ENCODE measurements at regions not wholly inside any gene's neighbourhood (a gene's known extent, or its start where the extent isn't known, plus 50 kb on each side); places are given as distances from the start of the nearest gene placed in this dataset.

DNA sequence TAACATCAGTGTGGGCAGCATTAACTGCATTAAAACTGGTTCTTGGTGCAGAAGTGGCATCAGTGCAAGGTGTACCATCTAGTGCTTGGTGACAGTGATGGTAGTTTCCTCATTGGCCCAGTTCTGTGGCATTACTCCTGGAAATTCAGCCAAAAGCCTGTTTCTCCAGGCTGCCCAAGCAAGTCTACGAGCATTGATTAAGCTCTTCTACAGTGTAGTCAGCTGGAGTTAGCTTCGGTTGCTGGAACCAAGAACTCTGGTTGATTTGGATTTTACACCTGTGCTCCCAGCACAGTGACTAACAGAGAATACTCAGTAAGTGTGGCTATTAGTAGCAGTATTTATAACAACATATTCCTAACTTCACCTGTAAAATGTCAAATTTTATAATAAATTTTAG is 84.9 kb upstream of the ZDHHC17 start:
- Mint-ChIP-seq H3K9me3 (peaks cover 6% of the 10 kb centered on the region), H3K27ac (no peak overlapping the region), H3K27me3 (ENCODE audit: low read depth) (no peaks in the 10 kb centered on the region), H3K4me3 (no peak overlapping the region), H3K36me3 (ENCODE audit: low read depth) (no peaks in the 10 kb centered on the region), H3K4me1 (peaks cover 6% of the 10 kb centered on the region)
- TF ChIP-seq, protein P1, sequence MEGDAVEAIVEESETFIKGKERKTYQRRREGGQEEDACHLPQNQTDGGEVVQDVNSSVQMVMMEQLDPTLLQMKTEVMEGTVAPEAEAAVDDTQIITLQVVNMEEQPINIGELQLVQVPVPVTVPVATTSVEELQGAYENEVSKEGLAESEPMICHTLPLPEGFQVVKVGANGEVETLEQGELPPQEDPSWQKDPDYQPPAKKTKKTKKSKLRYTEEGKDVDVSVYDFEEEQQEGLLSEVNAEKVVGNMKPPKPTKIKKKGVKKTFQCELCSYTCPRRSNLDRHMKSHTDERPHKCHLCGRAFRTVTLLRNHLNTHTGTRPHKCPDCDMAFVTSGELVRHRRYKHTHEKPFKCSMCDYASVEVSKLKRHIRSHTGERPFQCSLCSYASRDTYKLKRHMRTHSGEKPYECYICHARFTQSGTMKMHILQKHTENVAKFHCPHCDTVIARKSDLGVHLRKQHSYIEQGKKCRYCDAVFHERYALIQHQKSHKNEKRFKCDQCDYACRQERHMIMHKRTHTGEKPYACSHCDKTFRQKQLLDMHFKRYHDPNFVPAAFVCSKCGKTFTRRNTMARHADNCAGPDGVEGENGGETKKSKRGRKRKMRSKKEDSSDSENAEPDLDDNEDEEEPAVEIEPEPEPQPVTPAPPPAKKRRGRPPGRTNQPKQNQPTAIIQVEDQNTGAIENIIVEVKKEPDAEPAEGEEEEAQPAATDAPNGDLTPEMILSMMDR (IDR thresholded peaks at IDR 0.05; ENCODE audit: unreplicated experiment in 3 of 3): no peak

DNA sequence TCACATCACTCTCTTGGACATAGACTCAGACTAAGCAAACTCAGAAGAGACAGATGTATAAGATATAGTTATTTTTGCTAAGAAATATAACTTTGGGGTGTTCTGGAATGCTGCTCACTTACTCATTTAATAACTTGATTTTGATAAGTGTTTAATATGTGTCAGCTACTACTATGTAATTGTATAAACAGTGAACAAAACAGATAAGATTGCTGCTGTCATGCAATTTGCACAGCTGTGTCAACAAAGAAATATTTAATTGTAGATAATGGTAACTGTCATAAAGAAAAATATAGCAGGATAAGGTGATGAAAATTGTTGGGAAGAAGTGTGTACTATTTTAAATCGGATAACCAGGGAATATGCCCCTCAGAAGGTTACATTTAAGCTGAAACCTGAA is 84.1 kb upstream of the ZDHHC17 start:
- Mint-ChIP-seq H3K4me3 (no peak overlapping the region), H3K4me1 (peaks cover 6% of the 10 kb centered on the region), H3K27ac (no peak overlapping the region), H3K9me3 (peaks cover 5% of the 10 kb centered on the region), H3K36me3 (ENCODE audit: low read depth) (no peaks in the 10 kb centered on the region), H3K27me3 (ENCODE audit: low read depth) (no peaks in the 10 kb centered on the region)
- TF ChIP-seq, protein P1 (IDR thresholded peaks at IDR 0.05; ENCODE audit: unreplicated experiment in 3 of 3): no peak

DNA sequence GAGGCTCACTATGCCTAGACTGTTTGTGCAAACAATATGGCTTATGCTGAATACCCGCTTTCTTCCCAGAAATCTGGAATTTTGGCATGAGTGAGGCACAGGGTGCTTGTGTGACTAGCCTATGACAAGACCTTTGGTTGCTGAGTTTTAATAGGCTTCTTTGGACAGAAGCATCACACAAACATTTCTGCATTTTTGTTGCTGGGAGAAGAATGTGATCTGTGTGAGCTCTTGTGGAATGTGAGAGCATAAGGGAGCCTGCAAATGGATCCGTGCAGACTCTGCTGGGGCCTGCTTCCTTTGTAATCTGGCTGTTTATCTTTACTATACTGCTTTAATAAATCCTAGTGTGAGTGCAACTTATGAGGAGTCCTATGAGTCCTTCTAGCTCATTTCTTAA is 83.0 kb upstream of the ZDHHC17 start:
- H3K4me1 Mint-ChIP-seq: peaks cover 17% of the 10 kb centered on the region
- H3K9me3 Mint-ChIP-seq: peaks cover 2% of the 10 kb centered on the region
- no peaks in the 10 kb centered on the region for H3K36me3 Mint-ChIP-seq (ENCODE audit: low read depth)
- TF ChIP-seq, protein P1 (IDR thresholded peaks at IDR 0.05; ENCODE audit: unreplicated experiment in 3 of 3): no peak
- H3K4me3 Mint-ChIP-seq: no peak overlapping the region
- H3K27ac Mint-ChIP-seq: peak overlapping the region; percentile 43 to 61 (median 60)
- H3K27me3 Mint-ChIP-seq (ENCODE audit: low read depth): no peaks in the 10 kb centered on the region

DNA sequence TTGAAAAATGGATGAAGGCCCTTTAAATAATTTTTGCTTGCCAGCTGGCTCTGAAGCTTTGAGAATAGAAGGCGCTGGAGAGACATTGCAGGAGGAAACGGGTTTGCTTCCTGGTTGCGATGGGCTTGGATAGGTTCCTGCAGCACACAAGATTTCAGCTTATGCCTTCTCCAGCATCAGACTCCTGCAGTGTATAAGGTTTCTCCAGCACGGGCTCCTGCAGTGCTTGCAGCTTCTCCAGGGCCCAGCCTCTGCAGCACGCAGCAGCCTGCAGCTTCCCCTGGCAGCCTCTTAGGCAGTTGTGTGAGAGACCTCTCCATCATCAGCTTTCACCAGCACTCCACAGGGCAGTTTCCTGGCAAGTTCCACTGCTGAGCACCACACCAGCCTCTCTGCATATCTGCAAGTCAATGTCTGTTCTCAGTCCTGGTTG is 78.7 kb upstream of the ZDHHC17 start:
- Mint-ChIP-seq H3K27me3 (ENCODE audit: low read depth) (no peaks in the 10 kb centered on the region), H3K4me3 (peak overlapping the region in 2 of 3 experiments; percentile 33 to 42), H3K27ac (peak overlapping the region; percentile 65 to 90 (median 82)), H3K4me1 (peaks cover 48% of the 10 kb centered on the region), H3K9me3 (no peaks in the 10 kb centered on the region), H3K36me3 (ENCODE audit: low read depth) (no peaks in the 10 kb centered on the region)
- TF ChIP-seq, protein P1 (IDR thresholded peaks at IDR 0.05; ENCODE audit: unreplicated experiment in 3 of 3): no peak

DNA sequence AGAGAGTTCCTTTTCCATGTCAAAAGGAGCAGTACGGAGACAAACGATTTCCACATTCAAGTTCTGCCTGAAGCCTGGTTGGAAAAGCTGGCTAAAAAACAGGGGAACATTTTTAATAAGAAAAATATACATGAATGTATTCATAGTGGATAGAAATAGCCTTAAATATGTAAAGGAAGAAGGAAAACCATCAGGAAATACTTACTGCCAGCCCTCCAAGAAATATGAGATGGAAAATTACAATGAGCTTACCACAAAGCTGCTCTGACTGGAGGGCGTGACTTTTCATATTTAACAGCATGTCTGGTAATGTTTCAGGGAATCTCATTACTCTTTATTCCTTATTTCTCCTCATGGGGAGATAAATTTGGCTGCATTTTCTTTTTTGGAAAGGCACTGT is 75.9 kb upstream of the ZDHHC17 start:
- Mint-ChIP-seq H3K27ac (peak overlapping the region; percentile 73 to 94 (median 88)), H3K27me3 (ENCODE audit: low read depth) (no peaks in the 10 kb centered on the region), H3K4me1 (peaks cover 54% of the 10 kb centered on the region), H3K36me3 (ENCODE audit: low read depth) (no peaks in the 10 kb centered on the region), H3K9me3 (no peaks in the 10 kb centered on the region), H3K4me3 (no peak overlapping the region)
- TF ChIP-seq, protein P1 (IDR thresholded peaks at IDR 0.05; ENCODE audit: unreplicated experiment in 3 of 3): no peak

DNA sequence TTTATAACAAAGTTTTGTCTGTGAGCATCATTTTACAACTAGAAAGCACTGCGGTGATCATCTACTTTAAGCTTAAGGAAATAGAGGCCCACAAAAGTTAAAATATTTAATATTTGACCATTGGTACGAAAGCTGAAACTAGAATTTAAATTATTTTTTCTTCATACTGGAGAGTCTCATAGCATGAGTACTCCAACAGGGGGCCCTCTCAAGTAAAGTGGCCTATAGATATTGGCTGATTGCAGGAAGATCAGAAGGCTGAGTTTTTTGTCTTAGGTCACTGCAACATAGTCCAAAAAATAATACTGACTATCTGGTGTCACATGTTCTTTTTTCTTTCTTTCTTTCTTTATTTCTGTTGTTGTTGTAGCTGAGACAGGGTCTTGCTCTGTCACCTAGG is 75.3 kb upstream of the ZDHHC17 start:
- Mint-ChIP-seq H3K27ac (peak overlapping the region; percentile 73 to 94 (median 88)), H3K9me3 (no peaks in the 10 kb centered on the region), H3K4me3 (no peak overlapping the region), H3K4me1 (peaks cover 54% of the 10 kb centered on the region), H3K36me3 (ENCODE audit: low read depth) (no peaks in the 10 kb centered on the region), H3K27me3 (ENCODE audit: low read depth) (no peaks in the 10 kb centered on the region)
- TF ChIP-seq, protein P1 (IDR thresholded peaks at IDR 0.05; ENCODE audit: unreplicated experiment in 3 of 3): peak in 2 of 3 experiments; percentile 18 to 34
